H4 (cell line): ENCODE measurements at regions not wholly inside any gene's neighbourhood (a gene's known extent, or its start where the extent isn't known, plus 50 kb on each side); places are given as distances from the start of the nearest gene placed in this dataset.

Source experiments
- DNase-seq: peaks from one replicate; pipeline ENCODE4 v3.0.0-alpha.2; 2015; ENCODE audit warnings: low spot score

DNA sequence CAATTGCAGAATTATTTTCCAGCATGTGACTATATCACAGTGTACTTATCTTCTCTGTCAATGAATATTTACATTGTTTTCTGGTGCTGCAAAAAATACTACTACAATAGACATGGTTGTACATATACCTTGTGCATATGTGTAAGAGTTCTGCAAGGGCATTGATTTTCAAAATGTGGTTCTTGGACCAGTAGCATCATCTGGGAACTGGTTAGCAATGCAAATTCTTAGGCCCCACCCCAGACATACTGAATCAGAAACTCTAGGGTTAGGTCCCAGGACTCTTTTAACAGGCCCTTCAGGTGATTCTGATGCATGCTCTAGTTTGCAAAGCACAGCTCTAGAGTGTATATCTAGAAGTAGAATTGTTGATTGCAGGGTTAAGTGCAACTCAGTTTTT lies 292.3 kb downstream of the ZNF621 start:
- DNase-seq, result no peak

DNA sequence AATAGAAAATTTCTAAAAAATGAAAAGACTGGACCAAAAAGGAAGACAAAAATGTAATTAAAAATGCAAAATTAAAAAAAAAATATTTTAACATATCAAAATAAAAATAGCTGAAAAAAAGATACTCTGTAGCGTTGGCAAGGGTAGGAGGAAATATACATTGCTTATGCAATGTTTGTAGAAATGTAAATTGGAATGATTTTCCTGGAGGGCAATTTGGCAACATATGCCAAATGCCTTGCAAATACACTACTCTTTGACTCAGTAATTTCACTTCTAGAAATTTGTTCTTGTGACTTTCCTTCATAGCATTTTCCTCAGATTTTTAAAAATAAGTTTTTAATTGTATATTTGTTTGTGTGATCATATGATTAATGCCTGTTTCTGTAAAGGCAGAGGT lies 296.6 kb downstream of the ZNF621 start:
- no peak for DNase-seq

DNA sequence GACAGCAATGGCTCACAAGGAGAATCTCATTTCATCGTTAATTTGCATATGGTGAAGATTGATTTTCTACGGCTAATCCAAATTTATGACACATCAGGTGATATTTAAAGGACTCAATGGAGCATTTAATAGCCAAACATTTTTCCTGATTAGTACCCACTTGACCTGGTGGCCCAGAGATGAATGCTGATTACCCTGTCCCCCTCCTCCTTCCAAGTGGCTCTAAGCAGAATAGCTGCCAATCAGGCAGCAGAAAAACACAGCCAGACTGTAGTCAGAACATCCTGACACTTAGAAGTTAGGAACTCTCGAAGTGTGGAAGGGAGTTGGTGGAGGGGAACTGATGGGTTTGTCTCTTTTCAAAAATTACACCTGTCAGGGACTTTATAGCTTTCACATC lies 302.5 kb downstream of the ZNF621 start:
- DNase-seq, result no peak

DNA sequence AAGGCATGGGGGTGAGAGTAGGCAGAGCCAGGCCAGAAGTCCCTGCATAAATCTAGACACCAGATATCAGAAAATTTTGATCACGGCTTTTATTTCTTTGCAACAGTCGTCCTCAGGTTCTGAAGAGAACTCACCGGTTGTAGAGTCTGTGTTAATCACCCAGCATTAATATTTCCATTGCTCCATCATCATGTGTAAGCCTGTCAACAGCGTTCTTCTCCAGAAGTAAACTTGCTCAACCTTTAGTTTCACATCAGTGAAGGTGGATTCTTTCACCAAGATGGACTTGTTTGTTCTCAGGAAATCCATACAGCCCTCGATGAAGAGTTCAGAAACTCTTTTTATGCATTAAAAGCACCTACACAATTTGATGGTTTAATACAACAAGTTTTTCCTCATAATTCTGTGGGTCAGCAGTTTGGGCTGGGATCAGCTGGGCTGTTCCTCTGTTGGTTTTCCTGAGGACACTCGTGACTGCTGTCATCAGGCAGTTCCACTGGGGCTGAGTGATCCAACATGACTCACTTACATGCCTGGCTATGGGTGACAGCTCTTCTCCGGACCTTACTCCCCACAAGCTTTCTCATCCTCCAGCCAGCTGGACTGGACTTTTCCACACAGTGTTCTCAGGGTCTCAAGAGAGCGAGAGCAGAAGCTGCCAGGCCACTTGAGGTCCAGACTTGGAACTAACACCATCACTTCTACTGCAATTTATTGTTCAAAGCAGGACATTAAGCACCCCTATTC lies 303.4 kb downstream of the ZNF621 start:
- no peak for DNase-seq

DNA sequence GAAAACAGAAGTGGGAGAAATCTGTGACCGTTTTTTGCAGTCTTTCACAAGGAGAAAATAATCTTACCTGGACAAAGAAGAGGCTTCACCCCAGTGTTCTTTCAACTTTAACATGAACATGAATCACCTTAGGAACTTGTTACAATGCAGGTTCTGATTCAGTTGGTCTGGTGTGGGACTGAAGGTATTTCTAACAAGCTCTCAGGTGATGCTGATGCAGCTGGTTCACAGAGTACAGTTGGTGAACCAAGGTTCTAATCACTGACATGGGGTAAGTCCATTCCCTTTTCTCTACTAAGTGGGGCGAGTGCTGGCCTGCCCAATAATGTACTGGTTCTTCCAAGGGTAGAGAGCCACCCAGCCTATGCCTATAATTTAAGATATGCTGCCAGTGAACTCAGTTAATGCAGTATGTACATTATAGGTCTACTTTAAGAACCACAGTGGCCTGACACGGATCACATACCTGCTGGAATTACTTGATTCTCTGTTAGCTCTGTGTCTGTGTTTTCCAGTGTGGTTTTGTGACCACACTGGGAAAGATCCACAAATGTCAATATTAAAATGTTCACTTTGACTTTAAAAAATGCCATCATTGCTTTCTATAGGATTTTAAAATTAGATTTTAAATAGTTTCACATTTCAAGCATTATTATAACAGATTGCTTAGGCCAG lies 304.1 kb downstream of the ZNF621 start:
- no peak for DNase-seq

DNA sequence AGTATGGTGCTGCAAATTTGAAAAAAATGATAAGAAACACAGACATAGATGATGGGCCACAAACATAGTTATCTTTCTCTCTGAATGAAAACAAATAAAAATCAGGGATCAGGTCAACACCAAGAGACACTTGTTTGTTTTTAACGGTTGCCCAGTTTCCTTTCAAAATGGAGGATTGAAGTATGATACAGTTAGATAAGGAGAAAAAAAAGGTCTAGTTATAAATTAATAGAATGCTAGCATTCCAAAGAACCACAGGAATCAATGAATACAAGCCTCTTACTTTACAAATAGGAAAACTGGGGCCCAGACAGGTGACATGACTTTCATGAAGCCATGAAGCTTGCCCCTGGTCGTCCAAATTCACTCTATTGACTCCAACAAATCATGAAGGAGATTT lies 305.1 kb downstream of the ZNF621 start:
- no peak for DNase-seq

DNA sequence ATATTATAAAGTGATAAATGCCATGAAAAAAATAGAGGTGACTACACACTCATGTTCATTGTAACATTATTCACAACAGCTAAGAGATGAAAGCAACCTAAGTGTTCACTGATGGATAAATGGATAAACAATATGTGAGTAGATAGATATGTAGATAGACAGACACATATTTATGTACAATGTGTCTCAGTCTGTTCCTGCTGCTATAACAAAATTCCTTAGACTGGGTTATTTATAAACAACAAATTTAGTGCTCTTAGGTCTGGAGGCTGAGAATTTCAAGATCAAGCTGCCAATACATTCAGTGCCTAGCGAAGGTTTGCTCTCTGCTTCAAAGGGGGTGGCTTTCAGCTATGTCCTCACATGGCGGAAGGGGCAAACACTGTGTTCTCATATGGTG lies 312.5 kb downstream of the ZNF621 start:
- DNase-seq, result no peak

DNA sequence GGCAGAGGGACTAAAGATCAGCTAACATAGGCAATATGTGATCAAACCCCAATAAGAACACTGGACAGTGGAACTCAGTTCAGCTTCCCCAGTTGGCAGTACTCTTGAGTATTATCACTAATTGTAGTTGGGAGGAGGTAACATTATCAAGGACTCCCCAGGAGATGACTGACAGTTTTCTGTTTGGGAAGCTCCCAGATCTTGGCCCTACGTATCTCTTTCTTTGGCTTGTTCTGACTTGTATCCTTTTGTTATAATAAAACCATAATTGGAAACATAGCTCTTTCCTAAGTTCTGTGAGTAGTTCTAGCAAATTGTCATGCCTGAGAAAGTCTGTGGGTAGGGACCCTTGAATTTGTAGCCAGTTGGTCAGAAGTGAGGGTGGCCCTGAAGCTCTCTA lies 316.4 kb downstream of the ZNF621 start:
- DNase-seq, result no peak

DNA sequence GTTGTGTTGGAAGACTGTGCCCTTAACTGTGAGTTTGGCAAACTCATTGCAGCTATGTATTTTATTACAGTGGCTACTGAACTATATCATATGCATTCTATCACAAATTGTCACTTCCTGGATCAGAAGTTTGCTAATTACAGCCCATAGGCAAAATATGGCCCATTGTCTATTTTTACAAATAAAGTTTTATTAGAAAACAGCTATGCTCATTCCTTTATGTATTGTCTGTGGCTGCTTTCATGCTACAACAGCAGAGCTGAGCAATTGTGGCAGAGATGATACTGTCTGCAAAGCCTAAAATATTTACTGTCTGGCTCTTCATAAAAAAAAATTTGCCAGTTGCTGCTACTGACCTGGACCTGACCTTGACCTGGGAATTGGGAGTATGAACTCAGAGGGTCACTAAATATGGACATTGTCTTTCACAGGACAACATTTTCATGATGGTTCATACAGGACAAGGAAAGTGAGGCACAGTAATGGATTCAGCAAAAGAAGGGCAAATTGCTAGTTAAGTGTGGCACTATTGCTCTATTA lies 316.9 kb downstream of the ZNF621 start:
- no peak for DNase-seq

DNA sequence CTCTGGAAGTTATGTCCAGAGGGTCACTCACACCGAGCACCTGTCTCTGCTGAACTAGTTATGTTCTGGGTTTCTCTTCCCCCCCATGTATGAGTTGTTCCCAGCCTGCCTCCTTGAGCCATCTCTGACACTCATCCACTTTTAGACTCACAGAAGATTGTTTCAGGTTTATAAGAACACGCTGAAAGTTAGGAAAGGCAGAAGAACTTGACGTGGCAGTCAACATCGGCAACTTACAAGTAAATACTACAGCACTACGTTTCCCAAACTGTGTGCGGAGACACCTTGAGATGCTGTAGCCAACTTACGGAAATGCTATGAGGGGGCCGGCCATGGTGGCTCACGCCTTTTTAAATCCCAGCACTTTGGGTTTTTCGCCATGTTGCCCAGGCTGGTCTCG lies 318.0 kb downstream of the ZNF621 start:
- no peak for DNase-seq

DNA sequence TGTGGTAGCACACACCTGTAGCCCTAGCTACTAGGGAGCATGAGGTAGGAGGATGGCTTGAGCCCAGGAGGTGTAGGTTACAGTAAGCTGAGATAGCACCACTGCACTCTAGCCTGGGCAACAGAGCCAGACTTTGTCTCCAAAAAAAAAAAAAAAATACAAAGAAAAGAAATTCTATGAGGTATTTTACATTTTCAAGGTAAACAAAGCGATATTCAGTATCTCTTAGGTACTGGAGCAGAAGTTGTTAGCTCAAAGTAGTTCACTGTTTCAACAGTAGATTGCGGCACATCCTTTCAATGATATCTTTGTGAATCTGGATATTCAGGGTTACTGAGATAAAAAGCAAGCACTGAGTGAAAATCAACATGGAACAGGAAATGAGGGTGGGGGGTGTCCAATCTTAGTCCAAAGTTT lies 318.5 kb downstream of the ZNF621 start:
- DNase-seq, result no peak

DNA sequence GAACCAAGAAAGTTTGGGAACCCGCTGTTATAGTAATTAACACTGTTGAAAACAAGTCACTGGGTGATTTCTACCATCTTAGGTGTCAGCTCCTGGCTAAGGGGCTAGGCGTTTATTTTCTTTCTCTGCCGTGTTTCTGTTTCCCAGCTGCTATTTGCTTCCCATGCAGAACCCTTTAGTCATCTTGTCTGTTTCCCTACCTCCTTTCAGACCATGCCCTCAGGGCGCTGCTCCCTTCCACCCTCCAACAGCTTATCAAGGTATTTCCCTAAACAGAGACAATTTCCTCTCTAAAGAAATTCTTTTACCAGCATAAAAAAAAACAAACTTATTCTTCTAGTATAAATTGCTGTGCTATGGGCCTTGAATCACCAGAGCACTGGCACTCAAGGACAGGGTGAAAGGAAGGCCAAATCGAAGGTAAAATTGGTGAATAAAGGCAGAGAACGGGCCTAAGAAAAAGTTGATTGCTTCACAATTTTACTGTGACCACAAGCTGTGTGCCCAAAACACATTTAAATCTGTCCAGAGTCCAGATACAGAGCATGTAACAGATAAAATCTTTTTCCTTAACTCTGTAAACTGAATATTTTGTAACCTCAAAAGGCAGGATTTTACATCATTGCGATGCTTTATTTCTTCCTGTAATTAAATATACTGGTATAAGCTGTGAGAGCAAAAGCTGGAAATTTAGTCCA lies 319.2 kb downstream of the ZNF621 start:
- no peak for DNase-seq

DNA sequence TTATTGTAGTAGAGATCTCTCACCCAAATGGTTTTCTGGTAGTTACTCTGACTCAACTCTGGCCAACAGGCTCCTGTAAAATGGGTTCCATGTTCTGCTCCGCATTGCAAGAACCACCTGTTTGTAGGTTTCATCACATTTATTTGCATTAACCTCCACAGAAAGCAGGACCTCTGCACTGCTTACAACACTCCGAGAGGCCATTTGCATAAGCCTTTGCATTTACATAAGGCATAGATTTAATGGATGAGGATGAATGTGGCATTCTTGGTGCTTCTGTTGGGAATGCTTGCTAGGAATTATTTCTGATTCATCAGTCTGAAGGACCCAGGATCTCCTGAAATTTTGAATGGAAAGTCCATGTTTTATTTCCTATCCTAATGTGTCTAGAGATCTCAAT lies 320.1 kb downstream of the ZNF621 start:
- no peak for DNase-seq

DNA sequence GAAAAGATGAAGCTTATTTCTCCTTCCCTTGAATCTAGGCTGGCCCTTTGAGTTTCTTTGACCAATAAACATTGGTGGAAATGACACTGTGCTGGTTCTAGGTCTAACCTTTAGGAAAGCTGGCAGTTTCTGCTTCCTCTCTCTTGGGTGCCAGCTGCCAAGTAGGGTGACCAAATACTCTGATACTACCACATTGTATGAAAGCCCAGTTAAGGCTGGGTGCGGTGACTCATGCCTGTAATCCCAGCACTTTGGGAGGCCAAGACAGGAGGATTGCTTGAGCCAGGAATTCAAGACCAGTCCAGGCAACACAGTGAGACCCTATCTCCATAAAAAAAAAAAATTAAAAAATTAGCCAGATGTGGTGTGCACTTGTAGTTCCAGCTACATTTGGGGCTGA lies 320.7 kb downstream of the ZNF621 start:
- no peak for DNase-seq

DNA sequence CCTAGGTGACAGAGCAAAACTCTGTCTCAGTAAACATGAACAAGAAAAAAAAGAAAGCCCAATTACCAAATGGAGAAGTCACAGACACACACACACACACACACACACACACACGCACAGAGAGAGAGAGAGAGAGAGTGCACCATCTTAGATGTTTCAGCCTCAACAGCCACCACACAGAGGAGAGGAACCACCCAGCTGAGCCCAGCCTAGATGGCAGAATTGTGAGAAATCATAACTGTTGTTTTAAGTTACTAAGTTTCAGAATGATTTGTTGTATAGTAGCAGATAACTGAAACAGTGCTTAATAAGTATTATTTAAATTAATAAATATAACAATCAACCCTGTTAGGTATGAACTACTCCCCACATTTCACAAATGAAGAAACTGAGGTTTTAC lies 321.2 kb downstream of the ZNF621 start:
- no peak for DNase-seq

DNA sequence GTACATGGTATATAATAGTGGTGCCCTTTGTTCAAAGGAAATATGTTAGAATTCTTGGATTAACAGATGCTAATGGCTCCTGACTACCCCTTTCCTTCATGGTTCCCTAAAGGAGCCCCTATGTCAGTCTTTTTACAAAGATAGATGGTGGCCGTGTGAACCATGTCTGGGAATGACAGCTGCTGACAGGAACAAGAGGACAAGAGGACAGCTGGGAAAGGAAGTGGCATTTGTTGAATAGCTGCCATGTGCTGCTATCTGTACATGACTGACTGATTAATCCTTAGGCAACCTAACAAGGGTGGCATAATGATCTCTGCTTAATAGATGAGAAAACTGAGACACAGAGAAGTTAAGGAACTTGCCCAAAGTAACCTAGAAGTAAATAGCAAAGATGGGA lies 321.7 kb downstream of the ZNF621 start:
- no peak for DNase-seq

DNA sequence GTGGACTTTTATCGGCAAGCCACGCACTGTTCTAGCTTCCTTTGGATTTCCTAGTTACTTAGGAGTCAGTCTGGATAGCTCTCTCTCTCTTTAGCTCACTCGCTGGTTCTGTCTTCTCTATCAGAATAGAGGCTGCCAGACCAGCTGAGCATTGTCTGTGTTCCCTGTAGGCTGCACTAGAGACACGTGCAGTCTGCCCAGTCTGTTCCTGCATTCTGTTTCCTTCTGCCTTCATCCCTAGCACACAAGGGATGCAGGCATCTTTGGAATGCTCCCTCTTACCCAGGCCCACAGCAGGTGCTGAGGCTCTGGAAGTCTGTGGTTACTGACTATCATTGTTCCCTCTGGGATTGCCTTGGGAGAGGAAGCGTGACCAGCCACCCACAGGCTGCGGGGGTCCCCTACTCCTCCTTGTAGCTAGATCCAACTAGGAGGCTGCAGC lies 322.8 kb downstream of the ZNF621 start:
- no peak for DNase-seq

DNA sequence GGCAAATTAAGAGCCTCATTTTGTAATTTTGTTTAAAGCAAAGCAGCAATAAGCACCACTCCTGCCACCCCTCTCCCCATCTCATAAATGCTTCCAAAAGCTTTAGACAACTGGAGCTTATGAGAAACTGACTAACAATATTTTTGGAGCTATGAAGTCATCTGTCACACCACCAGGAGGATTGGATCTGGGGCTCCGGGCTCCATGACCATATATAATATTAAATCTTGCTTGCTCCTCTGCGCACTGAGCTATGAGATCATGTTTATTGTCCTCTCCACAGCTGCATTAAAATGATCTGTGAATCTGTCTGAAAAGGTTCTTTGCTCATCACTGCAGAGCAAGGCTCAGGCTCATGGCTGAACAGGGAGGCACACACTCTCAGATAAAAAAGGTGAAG lies 323.7 kb downstream of the ZNF621 start:
- no peak for DNase-seq

DNA sequence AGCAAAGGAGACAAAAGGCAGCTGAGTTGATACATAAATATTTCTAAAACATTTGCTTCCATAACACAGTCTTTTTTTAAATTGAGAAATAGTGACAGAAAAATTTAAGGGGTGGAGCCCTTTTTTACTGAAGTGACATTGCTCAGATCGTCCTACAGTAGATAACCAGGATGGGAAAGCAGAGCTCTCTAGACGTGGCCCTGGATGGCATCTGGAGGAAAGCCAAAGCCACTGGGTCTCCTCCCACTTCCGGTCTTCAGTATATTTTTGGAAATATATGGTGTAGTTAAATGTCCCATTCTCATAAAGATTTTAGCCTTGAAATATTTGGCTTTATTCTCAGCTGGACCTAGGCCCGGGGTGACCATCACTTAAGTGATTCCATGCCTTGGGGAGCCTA lies 326.1 kb downstream of the ZNF621 start:
- DNase-seq, result no peak

DNA sequence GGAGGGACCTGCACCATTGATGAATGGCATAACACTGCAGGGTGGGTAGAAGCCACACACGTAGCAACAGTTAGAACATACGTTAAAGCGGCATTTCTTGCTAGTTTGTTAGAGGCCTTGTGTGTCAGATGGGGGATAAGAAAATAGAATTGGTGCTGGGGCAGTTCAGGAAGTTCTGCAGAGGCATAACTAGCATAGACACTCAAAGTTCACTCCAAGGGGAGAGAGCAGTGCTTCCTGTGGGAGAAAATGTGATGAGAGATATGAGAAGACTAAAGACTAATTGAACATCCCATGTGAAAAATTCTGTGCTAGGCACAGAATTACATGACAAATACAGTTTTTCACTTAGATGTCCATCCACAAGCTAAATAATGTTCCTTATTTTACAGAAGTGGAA lies 327.1 kb downstream of the ZNF621 start:
- no peak for DNase-seq

DNA sequence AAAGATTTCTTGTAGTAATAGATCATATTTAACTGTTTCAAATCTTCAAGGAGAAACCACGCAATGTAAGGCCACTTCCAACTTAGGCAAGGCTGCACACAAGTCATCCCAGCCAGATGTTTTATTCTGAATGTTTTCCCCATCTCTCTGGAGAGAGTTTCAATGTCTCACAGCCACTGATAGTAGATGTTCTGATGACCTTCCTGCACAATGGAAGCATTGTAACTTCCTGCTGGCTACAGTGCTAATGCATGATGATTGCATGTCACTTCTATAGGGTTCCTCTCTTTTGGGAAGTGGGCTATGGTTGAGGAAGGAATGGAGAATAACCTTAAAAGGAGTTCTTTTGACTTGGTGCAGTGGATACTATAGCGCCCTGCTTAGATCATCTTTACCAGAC lies 328.0 kb downstream of the ZNF621 start:
- no peak for DNase-seq

DNA sequence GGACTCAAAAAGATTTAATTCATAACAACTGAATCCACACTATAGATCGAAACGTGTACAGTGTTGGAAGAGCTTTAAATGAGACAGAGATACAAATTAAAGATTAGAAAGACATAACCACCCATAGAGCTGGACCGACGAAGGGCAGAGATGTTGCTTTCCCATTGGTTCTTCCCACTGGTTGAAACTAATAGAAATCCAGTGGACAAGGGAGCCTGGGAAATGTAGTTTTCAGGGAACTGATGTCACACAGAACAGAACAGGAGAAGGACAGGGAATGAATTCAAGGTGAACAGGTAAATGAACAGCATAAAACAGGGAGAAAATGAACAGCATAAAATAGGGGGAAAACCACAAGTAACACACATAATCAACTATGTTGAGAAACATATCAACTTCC lies 328.7 kb downstream of the ZNF621 start:
- no peak for DNase-seq

DNA sequence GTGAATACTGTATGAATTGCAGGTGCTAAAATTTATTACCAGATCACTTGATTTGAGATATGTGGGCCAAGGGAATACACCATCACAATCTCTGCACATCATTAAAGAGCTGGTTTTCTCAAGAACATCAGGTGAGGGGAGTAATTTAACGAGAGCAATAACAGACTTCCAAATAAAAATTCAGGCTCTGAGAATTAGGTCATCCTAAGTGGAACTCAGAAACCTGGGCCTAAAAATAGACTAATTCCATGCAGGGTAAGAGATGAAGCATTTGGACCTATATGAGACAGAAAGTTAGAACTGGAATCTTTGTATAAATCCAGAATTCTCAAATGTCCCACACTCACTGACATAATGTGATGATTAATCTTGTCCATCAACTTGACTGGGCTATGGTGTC lies 331.1 kb downstream of the ZNF621 start:
- no peak for DNase-seq
